ENCODE measurements at regions not wholly inside any gene's neighbourhood (a gene's known extent, or its start where the extent isn't known, plus 50 kb on each side); places are given as distances from the start of the nearest gene placed in this dataset.

- H3K4me1 ChIP-seq (ENCODE audit: control insufficient read depth, insufficient read depth, low read length) = no peaks in the 10 kb centered on the region
- WGBS = 75% methylated on average over 8 of the region's 8 CpGs
- intact Hi-C loops (cut with DNase I) = no loop called here
- no peaks in the 10 kb centered on the region for H3K9me3 ChIP-seq (ENCODE audit: control insufficient read depth, low read length)
- H3K4me3 ChIP-seq (ENCODE audit: low read length) = no peak overlapping the region
- ATAC-seq (no peak), DNase-seq (no peak)
- H3K27me3 ChIP-seq (ENCODE audit: control insufficient read depth, insufficient read depth) = no peaks in the 10 kb centered on the region
- no peak overlapping the region for H3K27ac ChIP-seq (ENCODE audit: low read length)
These were observed 289.5 kb upstream of the RGMA start for GRCh38 chr15:93378558-93378957.

- Histone ChIP-seq H3K27ac (ENCODE audit: low read length) (no peak overlapping the region), H3K4me1 (ENCODE audit: control insufficient read depth, insufficient read depth, low read length) (no peaks in the 10 kb centered on the region), H3K27me3 (ENCODE audit: control insufficient read depth, insufficient read depth) (no peaks in the 10 kb centered on the region), H3K9me3 (ENCODE audit: control insufficient read depth, low read length) (no peaks in the 10 kb centered on the region), H3K4me3 (ENCODE audit: low read length) (no peak overlapping the region)
- WGBS = 67% methylated on average over 9 of the region's 9 CpGs
- DNase-seq (no peak), ATAC-seq (no peak)
- intact Hi-C loops (cut with DNase I) = no loop called here
These were observed 283.8 kb upstream of the RGMA start for GRCh38 chr15:93372865-93373223.

GRCh38 chr15:93372208-93372864, 283.3 kb upstream of the RGMA start:
- Histone ChIP-seq H3K27ac (ENCODE audit: low read length) (no peak overlapping the region), H3K4me1 (ENCODE audit: control insufficient read depth, insufficient read depth, low read length) (no peaks in the 10 kb centered on the region), H3K4me3 (ENCODE audit: low read length) (no peak overlapping the region), H3K27me3 (ENCODE audit: control insufficient read depth, insufficient read depth) (no peaks in the 10 kb centered on the region), H3K9me3 (ENCODE audit: control insufficient read depth, low read length) (no peaks in the 10 kb centered on the region)
- intact Hi-C loops (cut with DNase I) = no loop called here
- DNase-seq (no peak), ATAC-seq (no peak)
- WGBS = 53% methylated on average over 11 of the region's 11 CpGs

GRCh38 chr15:93366387-93367100, 277.5 kb upstream of the RGMA start:
- no peak for ATAC-seq
- H3K4me3 ChIP-seq (ENCODE audit: low read length) = no peak overlapping the region
- H3K27me3 ChIP-seq (ENCODE audit: control insufficient read depth, insufficient read depth) = no peaks in the 10 kb centered on the region
- no peak for DNase-seq
- no peaks in the 10 kb centered on the region for H3K9me3 ChIP-seq (ENCODE audit: control insufficient read depth, low read length)
- H3K4me1 ChIP-seq (ENCODE audit: control insufficient read depth, insufficient read depth, low read length) = no peaks in the 10 kb centered on the region
- H3K27ac ChIP-seq (ENCODE audit: low read length) = no peak overlapping the region
- intact Hi-C loops (cut with DNase I) = no loop called here
- 45% methylated on average over 5 of the region's 5 CpGs for WGBS

GRCh38 chr15:93362821-93363220, 273.8 kb upstream of the RGMA start:
- Histone ChIP-seq H3K9me3 (ENCODE audit: control insufficient read depth, low read length) (no peaks in the 10 kb centered on the region), H3K27ac (ENCODE audit: low read length) (no peak overlapping the region), H3K27me3 (ENCODE audit: control insufficient read depth, insufficient read depth) (no peaks in the 10 kb centered on the region), H3K4me3 (ENCODE audit: low read length) (no peak overlapping the region), H3K4me1 (ENCODE audit: control insufficient read depth, insufficient read depth, low read length) (no peaks in the 10 kb centered on the region)
- intact Hi-C loops (cut with DNase I) = no loop called here
- WGBS = 19% methylated on average over 8 of the region's 8 CpGs
- DNase-seq = no peak
- ATAC-seq = no peak

- DNase-seq = no peak
- H3K27me3 ChIP-seq (ENCODE audit: control insufficient read depth, insufficient read depth) = no peaks in the 10 kb centered on the region
These were observed 273.2 kb upstream of the RGMA start for GRCh38 chr15:93362203-93362602.

GRCh38 chr15:93361703-93362102, 272.7 kb upstream of the RGMA start:
- ATAC-seq (no peak), DNase-seq (no peak)
- Histone ChIP-seq H3K4me3 (ENCODE audit: low read length) (no peak overlapping the region), H3K4me1 (ENCODE audit: control insufficient read depth, insufficient read depth, low read length) (no peaks in the 10 kb centered on the region), H3K27ac (ENCODE audit: low read length) (no peak overlapping the region), H3K27me3 (ENCODE audit: control insufficient read depth, insufficient read depth) (no peaks in the 10 kb centered on the region), H3K9me3 (ENCODE audit: control insufficient read depth, low read length) (no peaks in the 10 kb centered on the region)
- intact Hi-C loops (cut with DNase I) = no loop called here
- 71% methylated on average over 5 of the region's 5 CpGs for WGBS

More at GRCh38 chr15:93362203-93362602, 273.2 kb upstream of the RGMA start:
- no peak for ATAC-seq
- Histone ChIP-seq H3K4me3 (ENCODE audit: low read length) (no peak overlapping the region), H3K9me3 (ENCODE audit: control insufficient read depth, low read length) (no peaks in the 10 kb centered on the region), H3K27ac (ENCODE audit: low read length) (no peak overlapping the region), H3K4me1 (ENCODE audit: control insufficient read depth, insufficient read depth, low read length) (no peaks in the 10 kb centered on the region)
- intact Hi-C loops (cut with DNase I) = no loop called here
- 19% methylated on average over 3 of the region's 3 CpGs for WGBS

GRCh38 chr15:93360976-93361375, 272.0 kb upstream of the RGMA start:
- 78% methylated on average over 2 of the region's 2 CpGs for WGBS
- no peak for ATAC-seq
- intact Hi-C loops (cut with DNase I) = no loop called here

GRCh38 chr15:93360318-93360717, 271.3 kb upstream of the RGMA start:
- Histone ChIP-seq H3K27ac (ENCODE audit: low read length) (no peak overlapping the region), H3K9me3 (ENCODE audit: control insufficient read depth, low read length) (no peaks in the 10 kb centered on the region), H3K27me3 (ENCODE audit: control insufficient read depth, insufficient read depth) (no peaks in the 10 kb centered on the region), H3K4me1 (ENCODE audit: control insufficient read depth, insufficient read depth, low read length) (no peaks in the 10 kb centered on the region), H3K4me3 (ENCODE audit: low read length) (no peak overlapping the region)
- ATAC-seq (no peak), DNase-seq (no peak)
- 74% methylated on average over 7 of the region's 7 CpGs for WGBS
- intact Hi-C loops (cut with DNase I) = no loop called here

More at GRCh38 chr15:93360976-93361375, 272.0 kb upstream of the RGMA start:
- no peaks in the 10 kb centered on the region for H3K27me3 ChIP-seq (ENCODE audit: control insufficient read depth, insufficient read depth)
- H3K4me3 ChIP-seq (ENCODE audit: low read length) = no peak overlapping the region
- DNase-seq = no peak
- H3K9me3 ChIP-seq (ENCODE audit: control insufficient read depth, low read length) = no peaks in the 10 kb centered on the region
- H3K4me1 ChIP-seq (ENCODE audit: control insufficient read depth, insufficient read depth, low read length) = no peaks in the 10 kb centered on the region
- H3K27ac ChIP-seq (ENCODE audit: low read length) = no peak overlapping the region

GRCh38 chr15:93359425-93360131, 270.6 kb upstream of the RGMA start:
- no peak for ATAC-seq

GRCh38 chr15:93359060-93359408, 270.0 kb upstream of the RGMA start:
- no peak overlapping the region for H3K27ac ChIP-seq (ENCODE audit: low read length)
- DNase-seq = no peak

More at GRCh38 chr15:93359425-93360131, 270.6 kb upstream of the RGMA start:
- Histone ChIP-seq H3K9me3 (ENCODE audit: control insufficient read depth, low read length) (no peaks in the 10 kb centered on the region), H3K4me1 (ENCODE audit: control insufficient read depth, insufficient read depth, low read length) (no peaks in the 10 kb centered on the region), H3K4me3 (ENCODE audit: low read length) (no peak overlapping the region), H3K27ac (ENCODE audit: low read length) (no peak overlapping the region), H3K27me3 (ENCODE audit: control insufficient read depth, insufficient read depth) (no peaks in the 10 kb centered on the region)
- 69% methylated on average over 15 of the region's 15 CpGs for WGBS
- DNase-seq = no peak
- intact Hi-C loops (cut with DNase I) = no loop called here

More at GRCh38 chr15:93359060-93359408, 270.0 kb upstream of the RGMA start:
- H3K4me3 ChIP-seq (ENCODE audit: low read length) = no peak overlapping the region
- no peaks in the 10 kb centered on the region for H3K9me3 ChIP-seq (ENCODE audit: control insufficient read depth, low read length)
- ATAC-seq = no peak
- intact Hi-C loops (cut with DNase I) = no loop called here
- 89% methylated on average over 6 of the region's 6 CpGs for WGBS
- H3K27me3 ChIP-seq (ENCODE audit: control insufficient read depth, insufficient read depth) = no peaks in the 10 kb centered on the region
- H3K4me1 ChIP-seq (ENCODE audit: control insufficient read depth, insufficient read depth, low read length) = no peaks in the 10 kb centered on the region
